GM23338 (cell line): ENCODE measurements at regions not wholly inside any gene's neighbourhood (a gene's known extent, or its start where the extent isn't known, plus 50 kb on each side); places are given as distances from the start of the nearest gene placed in this dataset.

Experiments used
- ATAC-seq: fragments of 200-7000 bp; cut with Tn5 transposase; 3 replicates; pipeline ENCODE4 v1.9.1; 2020
- DNase-seq: peaks from one replicate; pipeline ENCODE4 v3.0.0-alpha.2; 2015; ENCODE audit warnings: low spot score
- H2AFZ ChIP-seq: fragments of 200-600 bp; sonication (generic); 2 replicates; pipeline ENCODE4 v1.8.0; 2016; ENCODE audit warnings: antibody characterized with exemption, mild to moderate bottlenecking, moderate library complexity
- H3F3A ChIP-seq: fragments of 200-600 bp; sonication (generic); replicated peaks from 2 replicates; pipeline ENCODE4 v1.8.0; 2017; ENCODE audit warnings: antibody characterized with exemption, mixed run types, low read depth
- H3K27ac ChIP-seq: fragments of 200-600 bp; sonication (generic); 2 replicates; pipeline ENCODE4 v1.6.1; 2016; ENCODE audit warnings: low read depth
- H3K27me3 ChIP-seq: fragments of 200-600 bp; sonication (generic); 2 replicates; pipeline ENCODE4 v1.8.0; 2016; ENCODE audit warnings: mild to moderate bottlenecking, mixed run types, moderate library complexity; ENCODE audit not compliant: insufficient read depth
- H3K36me3 ChIP-seq: fragments of 200-600 bp; sonication (generic); 2 replicates; pipeline ENCODE4 v1.8.0; 2016; ENCODE audit warnings: mild to moderate bottlenecking; ENCODE audit not compliant: insufficient read depth
- H3K4me1 ChIP-seq: fragments of 200-600 bp; sonication (generic); 2 replicates; pipeline ENCODE4 v1.8.0; 2016; ENCODE audit warnings: mild to moderate bottlenecking, moderate library complexity; ENCODE audit not compliant: insufficient read depth
- H3K4me2 ChIP-seq: fragments of 200-600 bp; sonication (generic); 2 replicates; pipeline ENCODE4 v1.7.1; 2017; ENCODE audit warnings: mixed run types
- H3K4me3 ChIP-seq: fragments of 200-600 bp; sonication (generic); 2 replicates; pipeline ENCODE4 v1.6.1; 2016; ENCODE audit warnings: mixed run types
- H3K79me2 ChIP-seq: fragments of 200-600 bp; sonication (generic); replicated peaks from 2 replicates; pipeline ENCODE4 v1.8.0; 2017; ENCODE audit warnings: mild to moderate bottlenecking; ENCODE audit not compliant: insufficient read depth
- H3K9me2 ChIP-seq: fragments of 200-600 bp; sonication (generic); 2 replicates; pipeline ENCODE4 v1.8.0; 2017; ENCODE audit not compliant: insufficient read depth
- H4K20me1 ChIP-seq: fragments of 200-600 bp; sonication (generic); replicated peaks from 2 replicates; pipeline ENCODE4 v1.8.0; 2017; ENCODE audit warnings: mild to moderate bottlenecking; ENCODE audit not compliant: insufficient read depth
- H3K27ac Mint-ChIP-seq: 2 replicates; pipeline ENCODE4 v1.8.0; 2020; ENCODE audit warnings: inconsistent platforms, mild to moderate bottlenecking, moderate library complexity, mixed read lengths
- H3K27me3 Mint-ChIP-seq: 3 replicates; pipeline ENCODE4 v1.8.0; 2022; ENCODE audit warnings: low read depth, mild to moderate bottlenecking, moderate library complexity, mixed read lengths, inconsistent platforms; ENCODE audit not compliant: insufficient read depth, poor library complexity
- H3K36me3 Mint-ChIP-seq: 3 replicates; pipeline ENCODE4 v1.8.0; 2021; ENCODE audit warnings: low read depth, mild to moderate bottlenecking, inconsistent platforms, moderate library complexity, mixed read lengths
- H3K4me1 Mint-ChIP-seq: 3 replicates; pipeline ENCODE4 v1.8.0; 2020; ENCODE audit warnings: mild to moderate bottlenecking, inconsistent platforms, mixed read lengths
- H3K4me3 Mint-ChIP-seq: 3 replicates; pipeline ENCODE4 v1.8.0; 2021; ENCODE audit warnings: moderate library complexity, mild to moderate bottlenecking, inconsistent platforms, mixed read lengths
- H3K9me3 Mint-ChIP-seq: 3 replicates; pipeline ENCODE4 v1.8.0; 2020; ENCODE audit warnings: moderate library complexity, mild to moderate bottlenecking, inconsistent platforms, mixed read lengths
- CREB1 ChIP-seq: fragments of 250-450 bp; sonication (Bioruptor Pico); IDR thresholded peaks from 2 replicates; pipeline ENCODE4 v1.5.0; 2020; ENCODE audit warnings: low read depth, mild to moderate bottlenecking, moderate library complexity
- CTCF ChIP-seq, 2 experiments: fragments of 200-600 bp in 1 of 2; sonication (generic) in 1 of 2; conservative IDR thresholded peaks; 2 replicates each; pipeline versions ENCODE4 v1.5.1 to v1.6.1; 2016 to 2017; ENCODE audit warnings: antibody characterized with exemption in 2 of 2, low read depth in 2 of 2, mild to moderate bottlenecking in 2 of 2, moderate library complexity in 1 of 2
- ETS1 ChIP-seq: IDR thresholded peaks from 2 replicates; pipeline ENCODE4 v1.6.1; 2016; ENCODE audit warnings: antibody characterized with exemption
- EZH2 ChIP-seq: fragments of 200-600 bp; sonication (generic); IDR thresholded peaks from one replicate; pipeline ENCODE4 v1.8.0; 2017; ENCODE audit warnings: antibody characterized with exemption, mild to moderate bottlenecking, low read depth; ENCODE audit not compliant: unreplicated experiment
- EZH2phosphoT487 ChIP-seq: fragments of 200-600 bp; sonication (generic); IDR thresholded peaks from one replicate; pipeline ENCODE4 v1.8.1; 2018; ENCODE audit warnings: antibody characterized with exemption; ENCODE audit not compliant: unreplicated experiment
- JUNB ChIP-seq: IDR thresholded peaks from one replicate; pipeline ENCODE4 v1.6.1; 2016; ENCODE audit warnings: antibody characterized with exemption; ENCODE audit not compliant: unreplicated experiment
- NANOG ChIP-seq: IDR thresholded peaks from 2 replicates; pipeline ENCODE4 v1.6.1; 2016; ENCODE audit warnings: antibody characterized with exemption, borderline replicate concordance
- POLR2AphosphoS5 ChIP-seq: IDR thresholded peaks from 2 replicates; pipeline ENCODE4 v1.6.1; 2016; ENCODE audit warnings: antibody characterized with exemption, low read depth
- REST ChIP-seq: IDR thresholded peaks from one replicate; pipeline ENCODE4 v1.6.1; 2018; ENCODE audit warnings: antibody characterized with exemption; ENCODE audit not compliant: unreplicated experiment
- STAT1 ChIP-seq: IDR thresholded peaks from one replicate; pipeline ENCODE4 v1.6.1; 2016; ENCODE audit warnings: antibody characterized with exemption; ENCODE audit not compliant: unreplicated experiment
- ZNF114 ChIP-seq: fragments of 250-450 bp; sonication (Bioruptor Pico); IDR thresholded peaks from 2 replicates; pipeline ENCODE4 v1.5.0; 2020; ENCODE audit warnings: mild to moderate bottlenecking, moderate library complexity
- ZNF331 ChIP-seq: fragments of 250-450 bp; sonication (Bioruptor Pico); IDR thresholded peaks from 2 replicates; pipeline ENCODE4 v1.5.0; 2020; ENCODE audit warnings: low read depth, mild to moderate bottlenecking, moderate library complexity
- ZNF462 ChIP-seq: fragments of 250-450 bp; sonication (Bioruptor Pico); IDR thresholded peaks from 2 replicates; pipeline ENCODE4 v1.5.0; 2020; ENCODE audit warnings: mild to moderate bottlenecking, moderate library complexity

- H3K36me3 ChIP-seq: no peaks in the 10 kb centered on the region
- H3K79me2 ChIP-seq: no peaks in the 10 kb centered on the region
- ATAC-seq: no peak
- DNase-seq: no peak
- peaks cover 10% of the 10 kb centered on the region; the same call in 1 of the 2 replicates for H3K9me2 ChIP-seq
- no peaks in the 10 kb centered on the region for H3K4me1 Mint-ChIP-seq
- no peak overlapping the region for H3K27ac Mint-ChIP-seq
- no peaks in the 10 kb centered on the region for H3F3A ChIP-seq
- no peaks in the 10 kb centered on the region for H3K27me3 ChIP-seq
- no peak overlapping the region for H2AFZ ChIP-seq
- no peaks in the 10 kb centered on the region for H3K4me1 ChIP-seq
- no peak overlapping the region for H3K27ac ChIP-seq
- H3K4me2 ChIP-seq: no peak overlapping the region
- peaks cover 2% of the 10 kb centered on the region for H3K27me3 Mint-ChIP-seq
- H4K20me1 ChIP-seq: no peaks in the 10 kb centered on the region
- H3K36me3 Mint-ChIP-seq: no peaks in the 10 kb centered on the region
- H3K4me3 Mint-ChIP-seq: no peak overlapping the region
- 0 out of 3 replicates have a peak, but pooled peaks cover 3% of the 10 kb centered on the region for H3K9me3 Mint-ChIP-seq
- no peak overlapping the region for H3K4me3 ChIP-seq
- no peak for TF ChIP-seq STAT1
- no peak for TF ChIP-seq POLR2AphosphoS5
- no peak for TF ChIP-seq REST
- no peak for TF ChIP-seq EZH2
- TF ChIP-seq JUNB: no peak
- no peak for TF ChIP-seq ETS1
- TF ChIP-seq ZNF114 (CRISPR knock-in tag): no peak
- no peak for TF ChIP-seq EZH2phosphoT487
- TF ChIP-seq ZNF462 (CRISPR knock-in tag): no peak
- no peak for TF ChIP-seq ZNF331 (CRISPR knock-in tag)
- TF ChIP-seq CTCF (conservative IDR thresholded peaks at IDR 0.05; ENCODE audit: low read depth in 2 of 2): no peak
- TF ChIP-seq CREB1 (CRISPR knock-in tag): no peak
- TF ChIP-seq NANOG: no peak
Observed at GRCh38 chr6:18676548-18676947, 289.4 kb downstream of the RNF144B start.
